Adrenal gland (tissue), 9 donors: ENCODE measurements at regions not wholly inside any gene's neighbourhood (a gene's known extent, or its start where the extent isn't known, plus 50 kb on each side); places are given as distances from the start of the nearest gene placed in this dataset.

ENCODE experiments used
- DNase-seq, 7 donors: peaks; one replicate each; pipeline ENCODE4 v3.0.0-alpha.2; 2019 to 2020
- H3K27ac ChIP-seq, 5 donors: fragments of 200-600 bp; sonication (generic) in 4 of 5; 1 replicate in 3 of 5; 2 replicates in 2 of 5; pipeline versions ENCODE4 v1.5.1 to v1.8.0; 2016 to 2020; ENCODE audit warnings: mild to moderate bottlenecking in 1 of 5
- H3K27me3 ChIP-seq: fragments of 200-600 bp; 2 replicates; pipeline ENCODE4 v1.8.0; 2021
- H3K36me3 ChIP-seq, 2 donors: fragments of 200-600 bp; replicated peaks in 1 of 2; 1 replicate in 1 of 2; 2 replicates in 1 of 2; pipeline versions ENCODE4 v1.5.1 to v1.8.0; 2018 to 2022
- H3K4me1 ChIP-seq, 2 donors: fragments of 200-600 bp; replicated peaks in 1 of 2; 1 replicate in 1 of 2; 2 replicates in 1 of 2; pipeline versions ENCODE4 v1.5.1 to v1.8.0; 2018 to 2021
- H3K4me3 ChIP-seq, 4 donors: fragments of 200-600 bp; sonication (generic) in 3 of 4; one replicate each; pipeline ENCODE4 v1.5.1; 2016 to 2018
- H3K9me3 ChIP-seq, 3 donors: fragments of 200-600 bp; sonication (generic) in 1 of 3; replicated peaks in 1 of 3; 1 replicate in 2 of 3; 2 replicates in 1 of 3; pipeline versions ENCODE4 v1.5.1 to v1.8.0; 2016 to 2021
- CTCF ChIP-seq, 6 experiments: fragments of 450-650 bp in 4 of 6; fragments of 200-600 bp in 2 of 6; sonication (generic) in 1 of 6; IDR thresholded peaks; 1 replicate in 5 of 6; 2 replicates in 1 of 6; pipeline versions ENCODE4 v1.5.1 to v1.8.0; 2016 to 2021; ENCODE audit warnings: antibody characterized with exemption in 6 of 6, mild to moderate bottlenecking in 2 of 6, moderate library complexity in 1 of 6
- POLR2A ChIP-seq, 2 donors: fragments of 450-650 bp; IDR thresholded peaks; one replicate each; pipeline ENCODE4 v1.6.1; 2017; ENCODE audit warnings: antibody characterized with exemption in 2 of 2, mild to moderate bottlenecking in 2 of 2, moderate library complexity in 1 of 2
- WGBS, 4 donors: extraction: QIAGEN DNeasy Blood & Tissue Kit in 2 of 4; methylation state at CpG; one replicate each; pipeline versions ENCODE4 v1.1.5 to v1.1.7; 2013 to 2017; 5-methylcytosine and 5-hydroxymethylcytosine counted together
- intact Hi-C, 2 donors: fragments of 100-400 bp; cut with DNase I; formaldehyde crosslinking; loops; one replicate each; pipeline versions ENCODE4 v1.14.1 to v1.15.0; 2022 to 2023
- donor health status: healthy with polysubstance abuse.
- donor health status: Bipolar disorder and iron deficiency.
- donor health status: DM: yes; HTN: yes; CAD: no.
- donor health status: DM: no; HTN: no; CAD: no.
- donor health status: DM: no; HTN: no; CAD: no.

DNA sequence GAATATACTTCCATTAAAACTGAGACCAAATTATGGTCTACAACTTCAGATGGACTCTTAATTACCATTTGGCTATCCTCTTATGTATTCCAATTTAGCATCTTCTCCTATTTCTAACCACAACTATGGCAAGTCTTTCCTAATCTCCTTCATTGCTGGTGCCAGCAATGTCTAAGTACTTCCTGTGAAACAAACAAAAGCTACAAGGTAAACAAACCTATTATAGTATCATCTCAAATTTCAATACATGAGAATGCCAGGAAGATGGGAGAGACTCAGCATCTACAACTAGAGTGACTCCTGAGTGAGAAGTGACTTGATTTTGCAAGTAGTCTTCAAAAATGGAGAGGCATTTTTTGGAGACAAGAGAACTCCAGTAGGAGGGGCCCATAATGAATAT lies 202.9 kb upstream of the ATXN7L3B start:
- TF ChIP-seq CTCF (IDR thresholded peaks at IDR 0.05) (no peak), POLR2A (IDR thresholded peaks at IDR 0.05) (no peak)
- no peak for DNase-seq
- intact Hi-C loops: no loop called here
- Histone ChIP-seq H3K36me3 (no peaks in the 10 kb centered on the region), H3K27me3 (no peaks in the 10 kb centered on the region), H3K4me1 (no peaks in the 10 kb centered on the region), H3K27ac (no peak overlapping the region), H3K9me3 (no peaks in the 10 kb centered on the region), H3K4me3 (no peak overlapping the region)

DNA sequence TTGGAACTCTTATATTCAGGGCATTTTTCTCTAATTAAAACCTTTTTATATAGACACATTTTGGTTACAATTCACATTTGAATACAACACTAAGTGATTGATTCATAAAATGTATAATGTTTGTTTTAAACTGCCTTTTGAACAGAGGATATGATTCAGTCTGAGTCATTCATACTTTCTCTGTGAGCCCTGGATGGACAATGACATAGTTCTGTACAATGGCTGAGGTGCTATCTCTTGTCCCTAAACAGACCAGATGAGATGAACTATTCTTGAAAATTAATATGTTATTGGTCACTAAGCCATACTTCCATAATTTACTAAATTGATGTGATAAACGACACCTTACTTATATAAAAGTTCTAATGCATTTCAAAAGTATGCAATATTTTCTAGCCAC lies 199.7 kb upstream of the ATXN7L3B start:
- Histone ChIP-seq H3K27ac (no peak overlapping the region), H3K27me3 (no peaks in the 10 kb centered on the region), H3K36me3 (no peaks in the 10 kb centered on the region), H3K9me3 (no peaks in the 10 kb centered on the region), H3K4me3 (no peak overlapping the region), H3K4me1 (no peaks in the 10 kb centered on the region)
- no peak for DNase-seq
- no peak for TF ChIP-seq POLR2A (IDR thresholded peaks at IDR 0.05)
- no peak for TF ChIP-seq CTCF (IDR thresholded peaks at IDR 0.05)
- 27 to 78% (median 51%) methylated on average over 1 of the region's 1 CpG for WGBS, 4 donors
- intact Hi-C loops: no loop called here

GRCh38 chr12:74339211-74339610 lies 198.4 kb upstream of the ATXN7L3B start:
- no peaks in the 10 kb centered on the region for H3K9me3 ChIP-seq
- 42 to 47% (median 44%) methylated on average over 2 of the region's 2 CpGs for WGBS, 4 donors
- H3K27me3 ChIP-seq: no peaks in the 10 kb centered on the region
- no peak overlapping the region for H3K4me3 ChIP-seq
- no peaks in the 10 kb centered on the region for H3K4me1 ChIP-seq
- no peak for DNase-seq
- intact Hi-C loops: no loop called here
- no peaks in the 10 kb centered on the region for H3K36me3 ChIP-seq
- TF ChIP-seq POLR2A (IDR thresholded peaks at IDR 0.05) (no peak), CTCF (IDR thresholded peaks at IDR 0.05) (no peak)
- H3K27ac ChIP-seq: no peak overlapping the region

DNA sequence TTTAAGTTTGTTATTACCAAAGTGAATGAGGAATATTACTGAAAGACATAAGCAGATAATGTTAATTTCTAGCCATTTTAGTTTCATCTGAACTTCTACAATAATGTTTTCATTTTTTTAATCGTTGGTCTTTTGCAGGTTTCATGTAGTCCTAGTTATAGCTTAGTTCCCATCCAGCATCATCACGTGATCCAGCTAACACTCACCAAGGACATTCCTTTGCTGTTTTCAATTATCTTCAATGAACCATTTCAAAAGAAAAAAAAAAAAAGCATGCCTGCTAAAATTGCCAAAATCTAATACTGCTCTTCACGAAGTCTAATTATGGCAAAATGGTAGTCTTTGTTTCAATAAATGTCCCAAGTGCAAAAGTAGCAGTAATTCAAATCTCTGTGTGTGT lies 187.7 kb upstream of the ATXN7L3B start:
- DNase-seq: no peak
- Histone ChIP-seq H3K27ac (no peak overlapping the region), H3K27me3 (no peaks in the 10 kb centered on the region), H3K4me1 (no peaks in the 10 kb centered on the region), H3K4me3 (no peak overlapping the region), H3K9me3 (no peaks in the 10 kb centered on the region), H3K36me3 (no peaks in the 10 kb centered on the region)
- no peak for TF ChIP-seq CTCF (IDR thresholded peaks at IDR 0.05)
- no peak for TF ChIP-seq POLR2A (IDR thresholded peaks at IDR 0.05)
- WGBS, 4 donors: 49 to 61% (median 59%) methylated on average over 3 of the region's 3 CpGs
- intact Hi-C loops: no loop called here
